DOHH2 (cell line): ENCODE measurements at regions not wholly inside any gene's neighbourhood (a gene's known extent, or its start where the extent isn't known, plus 50 kb on each side); places are given as distances from the start of the nearest gene placed in this dataset.

Source experiments
- CTCF ChIP-seq: fragments of 200-600 bp; sonication (generic); IDR thresholded peaks from one replicate; pipeline ENCODE4 v1.5.1; 2014; ENCODE audit warnings: antibody characterized with exemption, mild to moderate bottlenecking, low read depth, low read length; ENCODE audit not compliant: poor library complexity, severe bottlenecking
- EZH2phosphoT487 ChIP-seq: fragments of 200-600 bp; sonication (generic); IDR thresholded peaks from 2 replicates; pipeline ENCODE4 v1.6.1; 2017; ENCODE audit warnings: borderline replicate concordance, mild to moderate bottlenecking, antibody characterized with exemption, low read length, moderate library complexity, mixed read lengths

- no peak for TF ChIP-seq CTCF
- TF ChIP-seq EZH2phosphoT487: no peak
These were observed 62.3 kb downstream of the YIPF5 start for GRCh38 chr5:144108131-144108530.
